Urothelium cell line (cell line): ENCODE measurements at regions not wholly inside any gene's neighbourhood (a gene's known extent, or its start where the extent isn't known, plus 50 kb on each side); places are given as distances from the start of the nearest gene placed in this dataset.
"Not testable (repeated sequence)": the region's sequence is repeated elsewhere in the genome, so short reads cannot be mapped to it uniquely, and the experiment has no call there.

ENCODE experiments used
- DNase-seq: peaks from one replicate; pipeline ENCODE4 v3.0.0; 2011; ENCODE audit warnings: low spot score, mixed read lengths
- FAIRE-seq: peaks from 2 replicates; lab custom pipeline; 2011; peaks lifted over from hg19 to GRCh38; lab: Jason Lieb, UNC

DNA sequence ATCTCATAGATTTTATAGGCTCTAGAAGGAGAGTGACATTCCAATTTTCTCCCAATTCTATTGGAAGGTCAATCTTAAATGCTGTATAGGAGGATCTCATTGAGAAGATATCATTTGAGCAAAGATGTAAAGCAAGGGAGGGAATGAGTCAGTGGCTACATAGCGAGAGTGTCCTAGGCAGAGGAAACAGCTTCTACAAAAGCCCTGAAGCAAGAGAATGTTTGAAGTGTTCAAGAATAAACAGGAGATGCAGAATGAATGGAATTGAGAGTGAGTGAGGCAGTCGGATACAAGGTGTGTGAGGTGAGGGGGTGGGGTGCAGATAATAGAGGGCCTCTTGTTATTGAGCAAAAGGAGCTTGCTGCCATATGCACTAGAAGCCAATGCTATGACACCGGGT lies 545.9 kb downstream of the IGSF11 start:
- FAIRE-seq, result no peak
- no peak for DNase-seq

DNA sequence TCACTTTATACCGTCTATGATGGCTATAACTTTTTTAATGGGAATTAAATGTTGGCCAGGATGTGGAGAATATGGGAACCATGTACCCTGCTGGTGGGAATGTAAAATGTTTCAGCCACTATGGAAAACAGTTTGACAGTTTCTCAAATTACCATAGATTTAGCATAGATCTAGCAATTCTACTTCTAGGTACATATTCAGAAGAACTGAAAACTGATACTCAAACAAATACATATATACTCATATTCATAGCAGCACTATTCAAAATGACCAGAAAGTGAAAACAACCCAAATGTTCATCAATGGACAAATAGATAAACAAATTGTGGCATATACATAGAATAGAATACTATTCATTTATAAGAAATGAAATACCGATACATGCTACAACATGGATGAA lies 539.4 kb downstream of the IGSF11 start:
- FAIRE-seq, result no peak

DNA sequence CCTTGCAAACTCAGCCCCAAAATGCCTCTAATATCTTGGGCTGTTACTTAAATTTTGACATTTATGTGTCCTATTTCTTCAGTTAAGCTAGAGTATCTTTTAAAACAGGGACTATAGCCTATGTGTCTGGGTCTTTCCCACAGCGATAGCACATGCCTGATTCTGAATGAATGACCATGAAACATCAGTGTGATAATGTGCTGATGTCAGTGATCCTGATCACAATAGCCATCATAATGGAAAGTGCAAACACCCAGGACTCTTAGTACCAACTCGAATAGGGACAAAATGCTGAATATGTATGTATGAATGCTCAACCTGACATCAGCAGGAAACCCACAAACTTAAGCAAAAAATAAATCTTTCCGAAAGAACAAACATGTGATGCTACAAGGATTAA lies 537.4 kb downstream of the IGSF11 start:
- peak; percentile 5 for FAIRE-seq
- no peak for DNase-seq

More for the DNA sequence above, 539.4 kb downstream of the IGSF11 start:
- DNase-seq, result no peak

DNA sequence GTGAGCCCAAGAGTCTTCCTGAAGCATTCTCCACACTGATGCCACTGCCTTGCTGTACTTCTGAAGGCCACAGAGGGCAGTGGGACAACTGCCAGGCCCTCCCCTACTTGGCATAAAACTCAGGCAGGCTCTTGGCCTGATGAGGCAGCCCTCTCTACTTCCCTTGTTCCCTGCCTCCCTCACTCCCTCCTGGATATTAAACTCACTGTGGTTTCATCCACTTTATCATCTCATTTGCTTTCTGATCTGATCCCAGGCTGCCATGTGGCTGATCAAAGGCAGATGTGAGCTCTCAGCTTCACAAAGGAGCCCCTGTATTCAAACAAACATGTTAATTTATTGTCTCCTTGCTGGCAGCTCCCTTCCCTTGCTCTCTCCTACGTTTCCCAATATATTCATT lies 533.5 kb downstream of the IGSF11 start:
- FAIRE-seq, result no peak

DNA sequence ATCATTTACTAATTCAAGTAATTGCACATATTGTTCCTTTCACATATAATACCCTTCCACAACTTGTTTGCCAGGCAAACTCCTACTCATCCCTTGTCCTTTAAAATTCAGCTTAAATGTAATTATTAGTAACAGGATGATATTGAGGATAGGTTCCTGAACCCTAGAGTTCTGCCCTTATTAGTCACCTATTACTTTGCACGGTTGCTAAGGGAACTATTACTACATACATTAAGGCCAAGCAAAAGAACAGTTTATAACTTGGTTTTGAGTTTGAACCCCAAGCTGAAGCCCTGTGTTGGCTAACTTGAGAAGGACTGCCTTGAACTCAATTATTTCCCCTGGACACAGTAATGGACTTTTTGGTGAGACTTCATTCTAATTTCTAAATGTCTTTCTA lies 529.7 kb downstream of the IGSF11 start:
- FAIRE-seq (no peak), DNase-seq (no peak)

More for the DNA sequence above, 533.5 kb downstream of the IGSF11 start:
- peak; percentile 59 for DNase-seq

DNA sequence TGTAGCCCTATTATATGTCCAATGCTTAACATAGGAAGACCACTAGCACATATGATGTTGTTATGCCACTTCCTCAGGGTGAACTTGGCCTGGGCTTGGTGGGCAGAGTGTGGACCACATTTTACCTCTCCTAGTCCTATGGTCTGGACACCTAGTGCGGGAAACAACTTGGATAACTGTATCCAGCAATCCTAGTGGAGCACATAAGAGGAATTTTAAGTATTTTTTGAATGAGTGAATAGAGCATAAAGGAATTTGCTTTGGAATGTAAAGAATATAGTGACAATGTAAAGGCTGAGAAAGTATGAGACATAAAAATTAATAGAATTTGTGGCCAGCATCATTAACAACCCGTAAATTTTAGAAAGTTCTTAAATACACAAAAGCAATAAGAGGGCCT lies 528.9 kb downstream of the IGSF11 start:
- FAIRE-seq, result no peak
- DNase-seq, result no peak

DNA sequence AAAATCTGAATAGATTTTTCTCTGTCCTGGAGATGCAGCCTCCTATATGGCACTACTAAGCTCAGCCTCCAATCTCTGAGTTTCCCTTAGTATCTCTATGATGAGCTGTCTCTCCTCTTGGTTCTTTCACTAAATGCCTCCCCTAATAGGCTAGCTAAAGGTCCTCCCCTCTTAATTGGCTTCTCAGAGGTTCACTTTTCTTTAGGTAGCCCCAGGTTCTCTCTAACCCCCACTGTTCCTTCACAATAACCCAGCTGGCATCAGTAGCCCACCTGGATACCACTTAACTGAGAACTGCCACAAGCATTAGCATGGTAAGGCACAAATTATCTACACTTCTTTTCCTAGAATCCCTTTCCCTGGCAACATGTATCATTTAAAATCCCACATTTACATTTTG lies 523.2 kb downstream of the IGSF11 start:
- FAIRE-seq (no peak), DNase-seq (no peak)

DNA sequence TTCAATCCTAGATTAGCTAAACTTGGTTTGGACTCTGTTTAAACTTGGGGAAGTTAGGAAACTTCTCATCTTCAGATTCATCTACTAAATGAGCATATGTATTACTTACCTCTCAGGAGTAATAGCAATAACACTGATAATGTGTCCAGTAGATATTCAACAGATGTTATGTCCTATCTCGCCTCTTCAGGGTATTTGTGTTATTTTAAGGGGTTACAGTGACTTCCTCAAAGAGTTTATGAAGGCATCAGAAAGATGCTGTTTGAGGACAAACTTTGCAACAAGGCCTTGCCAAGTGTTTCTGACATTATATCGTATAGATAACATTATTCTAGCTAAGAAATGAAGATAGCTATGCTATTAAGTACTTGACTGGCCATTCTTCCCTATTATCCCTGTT lies 522.3 kb downstream of the IGSF11 start:
- no peak for DNase-seq
- no peak for FAIRE-seq

DNA sequence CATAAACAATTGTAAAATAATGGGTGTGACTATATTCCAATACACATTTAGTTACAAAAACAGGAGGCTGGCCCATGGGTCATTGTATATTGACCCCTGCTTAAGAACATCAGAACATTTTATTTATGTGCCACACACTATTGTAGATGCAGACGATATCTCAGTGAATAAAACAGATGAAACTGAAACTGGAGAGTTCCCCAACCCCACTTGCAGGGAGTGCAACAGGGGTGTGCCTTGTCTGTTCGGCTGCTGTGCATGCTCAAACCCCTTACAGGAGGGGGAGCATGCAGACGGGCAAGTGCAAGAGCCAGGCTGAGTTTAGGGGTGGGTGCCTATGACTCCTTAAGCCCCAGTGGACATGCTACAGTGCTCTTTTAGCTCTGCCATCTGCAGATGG lies 509.6 kb downstream of the IGSF11 start:
- FAIRE-seq (no peak), DNase-seq (no peak)

DNA sequence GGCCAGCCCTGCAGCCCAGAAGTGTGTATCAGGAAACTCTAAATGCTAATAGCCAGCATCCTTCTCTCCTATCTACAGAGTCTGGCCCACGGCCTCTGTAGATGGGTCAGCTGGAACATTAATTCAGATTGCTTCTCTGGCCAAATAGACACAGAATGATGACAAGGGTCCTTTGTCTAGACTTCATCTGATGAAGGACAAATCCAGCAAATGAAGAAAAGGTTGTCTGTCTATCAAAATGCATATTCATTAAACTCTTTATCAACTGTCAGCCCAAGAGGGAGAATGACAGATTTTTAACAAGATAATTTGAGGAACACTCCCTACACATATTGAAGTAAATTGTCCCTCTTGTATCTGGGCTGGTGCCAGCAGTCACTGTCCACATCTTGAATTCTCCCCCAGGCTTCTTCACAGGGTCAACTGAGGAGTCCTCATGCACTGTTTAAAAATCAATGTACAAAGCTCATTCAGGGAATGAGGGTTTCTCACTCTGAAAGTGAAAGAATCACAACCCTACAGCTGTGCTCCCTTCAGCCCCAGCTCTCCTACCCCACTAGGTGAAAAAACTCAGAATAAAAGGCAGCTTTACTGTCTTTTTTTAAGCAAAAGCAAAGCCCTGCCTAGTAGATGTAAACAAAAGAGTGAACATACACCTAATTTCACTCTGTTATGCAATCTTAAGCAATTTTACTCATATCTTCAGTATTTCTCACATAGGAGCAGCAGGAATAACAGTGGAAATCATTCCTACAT lies 507.7 kb downstream of the IGSF11 start:
- DNase-seq (no peak), FAIRE-seq (no peak)

DNA sequence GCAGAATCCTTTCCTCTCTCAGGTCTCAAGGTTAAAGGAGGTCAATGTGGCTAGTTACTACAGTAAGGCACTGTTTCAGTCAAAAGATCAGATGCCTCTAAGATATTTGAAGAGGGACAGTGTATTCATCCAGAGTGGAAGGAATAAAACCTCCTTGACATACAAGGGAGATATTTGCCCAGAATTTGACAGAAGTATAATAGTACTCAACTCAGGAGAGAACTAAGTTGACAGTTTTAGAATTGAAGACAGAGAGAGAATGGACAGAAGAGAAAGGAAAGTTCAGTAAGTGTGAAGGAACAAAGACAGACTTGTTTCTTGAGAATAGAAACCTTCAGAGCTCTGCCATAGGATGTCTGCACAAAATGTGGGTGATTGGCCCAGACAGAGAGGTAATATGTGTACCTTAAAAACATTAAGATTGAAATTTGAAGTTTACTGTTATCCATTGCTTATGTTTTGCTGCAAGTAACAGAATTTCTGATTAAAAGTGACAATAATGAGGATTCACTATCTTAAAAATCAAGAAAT lies 507.1 kb downstream of the IGSF11 start:
- no peak for DNase-seq
- no peak for FAIRE-seq

DNA sequence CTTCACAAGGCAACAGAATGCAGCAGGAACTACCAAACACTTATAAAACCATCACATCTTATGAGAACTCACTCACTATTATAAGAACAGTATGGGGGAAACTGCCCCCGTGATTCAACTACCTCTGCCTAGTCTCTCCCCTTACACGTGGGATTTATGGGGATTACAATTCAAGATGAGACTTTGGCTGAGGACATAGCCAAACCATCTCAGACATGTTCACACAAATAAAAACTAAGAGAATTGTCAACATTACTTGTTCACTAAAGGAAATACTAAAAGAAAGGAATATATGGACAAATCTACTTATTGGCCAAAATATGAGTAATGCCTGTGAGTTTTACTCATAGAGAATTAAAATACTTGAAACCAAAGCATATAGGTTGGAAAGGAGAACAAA lies 505.1 kb downstream of the IGSF11 start:
- DNase-seq (no peak), FAIRE-seq (no peak)

DNA sequence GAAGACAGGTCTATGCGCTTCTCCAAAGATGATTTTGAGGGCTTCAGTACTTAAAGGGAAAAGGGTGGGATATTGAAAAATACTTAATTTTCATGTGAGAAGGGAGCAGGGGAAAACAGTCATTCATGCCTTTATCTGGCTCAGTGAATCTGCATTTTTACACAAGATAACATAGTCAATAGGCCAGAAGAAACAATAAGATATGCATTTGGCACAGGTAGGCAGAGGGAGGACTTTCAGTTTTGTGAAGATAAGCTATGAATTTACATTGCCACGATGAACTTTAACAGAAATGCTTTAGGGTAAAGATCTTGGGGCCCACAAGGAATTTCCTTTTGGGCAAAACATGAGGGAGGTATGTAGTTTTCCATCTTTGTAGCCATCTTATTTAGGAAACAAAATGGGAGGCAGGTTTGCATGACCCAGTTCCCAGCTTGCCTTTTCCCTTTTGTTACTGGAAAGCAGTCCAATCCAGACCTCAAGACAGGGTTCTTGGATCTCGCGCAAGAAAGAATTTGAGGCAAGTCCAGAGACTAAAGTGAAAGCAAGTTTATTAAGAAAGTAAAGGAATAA lies 504.2 kb downstream of the IGSF11 start:
- DNase-seq (no peak), FAIRE-seq (no peak)

DNA sequence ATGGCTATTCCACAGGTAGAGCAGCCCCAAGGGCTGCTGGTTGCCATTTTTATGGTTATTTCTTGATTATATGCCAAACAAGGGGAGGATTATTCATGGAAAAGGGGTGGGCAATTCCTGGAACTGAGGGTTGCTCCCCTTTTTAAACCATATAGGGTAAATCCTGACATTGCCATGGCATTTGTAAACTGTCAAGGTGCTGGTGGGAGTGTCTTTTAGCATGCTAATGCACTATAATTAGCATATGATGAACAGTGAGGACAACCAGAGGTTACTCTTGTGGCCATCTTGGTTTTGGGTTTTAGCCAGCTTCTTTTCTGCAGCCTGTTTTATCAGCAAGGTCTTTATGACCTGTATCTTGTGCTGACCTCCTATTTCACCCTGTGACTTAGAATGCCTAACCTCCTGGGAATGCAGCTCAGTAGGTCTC lies 503.7 kb downstream of the IGSF11 start:
- not testable (repeated sequence) for DNase-seq, FAIRE-seq

DNA sequence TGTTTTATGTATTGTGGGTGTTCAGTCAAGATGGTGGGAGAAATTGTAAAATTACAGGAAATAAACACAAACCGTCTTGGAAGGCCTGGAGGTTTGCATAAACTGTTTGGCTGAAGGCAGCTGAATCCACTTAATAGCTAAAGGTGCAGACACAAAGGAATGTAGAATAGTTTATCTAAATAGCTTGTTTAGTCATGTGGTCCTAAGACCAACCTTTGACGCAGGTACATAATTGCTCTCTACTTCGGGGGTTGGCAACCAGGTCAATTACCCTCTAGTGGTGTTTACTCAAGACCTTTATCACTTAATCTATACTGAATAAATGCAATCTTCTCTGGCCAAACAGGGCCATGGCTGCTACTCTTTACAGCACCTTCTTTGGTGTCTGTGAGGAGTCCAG lies 502.8 kb downstream of the IGSF11 start:
- FAIRE-seq, result no peak

DNA sequence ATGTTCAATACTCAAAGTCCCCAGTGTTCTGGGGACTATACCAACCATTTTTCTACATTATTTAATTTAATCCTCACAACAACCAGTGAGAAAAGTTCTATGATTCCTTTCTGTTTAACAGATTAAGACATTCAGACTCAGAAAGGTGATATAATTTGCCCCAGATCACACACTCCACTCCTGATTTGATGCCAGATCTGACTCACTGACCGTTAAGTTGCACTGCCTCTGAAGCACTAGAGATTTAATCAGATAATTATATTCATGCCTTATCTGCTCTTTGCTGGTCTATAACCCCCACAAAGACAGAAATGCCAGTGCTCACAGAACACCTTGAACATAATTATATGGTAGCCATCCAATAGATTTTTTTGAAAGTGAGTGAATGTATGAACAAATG lies 501.0 kb downstream of the IGSF11 start:
- DNase-seq, result no peak
- FAIRE-seq, result no peak

More for the DNA sequence above, 502.8 kb downstream of the IGSF11 start:
- no peak for DNase-seq

DNA sequence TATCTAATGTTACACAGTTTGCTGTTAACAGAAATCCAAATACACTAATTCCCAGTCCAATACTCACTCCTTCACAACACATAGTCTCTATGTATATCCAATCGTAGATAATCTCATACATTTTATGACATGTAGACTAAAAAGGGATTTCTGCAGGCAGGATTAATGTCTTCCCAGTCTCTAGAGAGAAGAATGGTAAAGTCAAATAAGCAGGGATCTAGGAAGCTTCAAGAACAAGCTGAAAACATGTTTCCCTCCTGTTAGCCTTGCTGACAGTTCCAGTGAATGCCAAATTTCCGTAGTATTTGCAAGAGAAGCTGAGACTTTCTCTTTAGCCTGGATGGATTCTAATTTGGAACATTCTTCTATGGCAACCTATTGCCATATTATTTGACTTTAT lies 500.1 kb downstream of the IGSF11 start:
- DNase-seq (no peak), FAIRE-seq (no peak)

DNA sequence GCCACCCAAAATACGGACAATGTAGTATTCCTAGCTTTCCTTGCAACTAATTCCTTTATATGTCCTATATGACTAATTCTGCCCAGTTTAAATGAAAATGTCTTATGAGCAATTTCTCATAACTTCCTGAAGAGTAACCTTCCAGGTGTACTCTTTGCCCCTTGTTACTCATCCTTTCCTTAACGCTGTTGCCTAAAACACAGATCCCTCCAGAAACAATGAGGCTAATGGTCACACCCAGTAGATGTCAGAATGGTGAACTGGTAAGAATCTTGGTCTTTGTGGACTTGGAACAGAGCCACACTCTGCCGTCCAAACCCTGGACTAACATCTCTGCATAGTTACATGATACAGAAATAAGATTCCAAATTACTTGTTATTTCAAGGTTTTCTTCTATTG lies 497.9 kb downstream of the IGSF11 start:
- no peak for FAIRE-seq
- peak; percentile 12 for DNase-seq

DNA sequence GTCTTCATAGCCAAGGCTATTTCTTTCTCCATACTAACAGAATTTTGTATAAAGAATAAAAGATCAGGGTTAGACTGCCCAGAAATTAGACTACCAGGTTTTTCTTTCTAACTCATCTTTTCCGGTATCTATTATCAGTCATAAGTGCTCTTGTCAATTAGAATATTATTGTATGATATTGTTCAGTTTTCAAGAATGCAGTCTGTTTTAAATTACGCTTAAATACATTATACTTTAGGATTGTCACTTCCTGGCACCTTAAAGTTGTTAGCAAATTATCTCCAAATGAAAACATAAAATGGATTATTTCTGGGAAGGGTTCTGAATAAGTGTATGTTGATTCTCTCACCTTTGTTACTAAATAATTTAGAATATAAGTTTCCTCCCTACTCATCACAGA lies 497.2 kb downstream of the IGSF11 start:
- FAIRE-seq, result no peak

DNA sequence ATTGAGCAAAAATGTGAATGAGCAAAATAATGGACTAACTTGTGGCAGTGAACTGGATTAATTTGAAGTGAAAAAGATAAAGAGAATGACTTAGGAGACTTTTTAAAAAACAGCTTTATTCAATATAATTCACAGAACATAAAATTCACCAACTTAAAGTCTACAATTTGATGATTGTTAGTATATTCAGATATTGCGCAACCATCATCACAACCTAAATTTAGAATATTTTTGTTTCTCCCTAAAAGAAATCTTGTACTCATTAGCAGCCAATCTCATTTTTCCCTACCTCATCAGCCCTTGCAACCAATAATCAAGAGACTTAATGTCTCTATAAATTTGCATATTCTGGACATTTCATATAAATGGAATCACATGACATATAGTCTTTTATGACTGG lies 496.5 kb downstream of the IGSF11 start:
- DNase-seq (no peak), FAIRE-seq (no peak)

More for the DNA sequence above, 497.2 kb downstream of the IGSF11 start:
- no peak for DNase-seq

DNA sequence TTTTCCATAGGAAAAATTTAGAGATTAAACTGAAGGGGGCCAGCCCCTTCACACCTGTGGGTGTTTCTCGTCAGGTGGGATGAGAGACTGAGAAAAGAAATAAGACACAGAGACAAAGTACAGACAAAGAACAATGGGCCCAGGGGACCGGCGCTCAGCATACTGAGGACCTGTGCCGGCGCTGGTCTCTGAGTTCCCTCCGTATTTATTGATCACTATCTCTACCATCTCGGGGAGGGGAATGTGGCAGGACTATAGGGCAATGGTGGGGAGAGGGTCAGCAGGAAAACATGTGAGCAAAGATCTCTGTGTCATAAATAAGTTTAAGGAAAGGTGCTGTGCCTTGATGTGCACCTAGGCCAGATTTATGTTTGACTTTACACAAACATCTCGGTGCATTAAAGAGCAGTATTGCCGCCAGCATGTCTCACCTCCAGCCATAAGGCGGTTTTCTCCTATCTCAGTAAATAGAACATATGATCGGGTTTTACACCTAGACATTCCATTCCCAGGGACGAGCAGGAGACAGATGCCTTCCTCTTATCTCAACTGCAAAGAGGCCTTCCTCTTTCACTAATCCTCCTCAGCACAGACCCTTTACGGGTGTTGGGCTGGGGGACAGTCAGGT lies 494.7 kb downstream of the IGSF11 start:
- FAIRE-seq, DNase-seq: not testable (repeated sequence)

DNA sequence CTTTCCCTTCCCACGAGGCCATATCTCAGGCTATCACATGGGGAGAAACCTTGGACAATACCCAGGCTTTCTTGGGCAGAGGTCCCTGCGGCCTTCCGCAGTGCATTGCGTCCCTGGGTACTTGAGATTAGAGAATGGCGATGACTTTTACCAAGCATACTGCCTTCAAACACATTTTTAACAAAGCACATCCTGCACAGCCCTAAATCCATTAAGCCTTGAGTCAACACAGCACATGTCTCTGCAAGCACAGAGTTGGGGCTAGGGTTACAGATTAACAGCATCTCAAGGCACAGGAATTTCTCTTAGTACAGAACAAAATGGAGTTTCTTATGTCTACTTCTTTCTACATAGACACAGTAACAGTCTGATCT lies 494.2 kb downstream of the IGSF11 start:
- FAIRE-seq, DNase-seq: not testable (repeated sequence)
